ENCODE measurements at regions not wholly inside any gene's neighbourhood (a gene's known extent, or its start where the extent isn't known, plus 50 kb on each side); places are given as distances from the start of the nearest gene placed in this dataset.

- Histone ChIP-seq H3K4me1 (ENCODE audit: insufficient read depth, low read length) (no peaks in the 10 kb centered on the region), H3K9ac (ENCODE audit: low read length) (no peak overlapping the region), H3K4me3 (ENCODE audit: insufficient read depth, low read depth, low read length) (no peak overlapping the region), H3K36me3 (ENCODE audit: insufficient read depth, low read length) (no peaks in the 10 kb centered on the region), H3K27ac (ENCODE audit: low read depth, low read length) (no peak overlapping the region), H3K27me3 (ENCODE audit: insufficient read depth, low read length) (no peaks in the 10 kb centered on the region), H3K4me2 (ENCODE audit: low read length) (no peak overlapping the region), H4K20me1 (ENCODE audit: insufficient read depth, low read length) (no peaks in the 10 kb centered on the region), H3K79me2 (ENCODE audit: insufficient read depth, low read length) (no peaks in the 10 kb centered on the region), H2AFZ (ENCODE audit: low read depth, low read length) (no peak overlapping the region), H3K9me3 (ENCODE audit: insufficient read depth, low read depth, low read length) (no peaks in the 10 kb centered on the region)
- H3K9me3 Mint-ChIP-seq (ENCODE audit: unreplicated experiment), result no peaks in the 10 kb centered on the region
- no peak overlapping the region for H3K27ac Mint-ChIP-seq (ENCODE audit: unreplicated experiment)
- no peaks in the 10 kb centered on the region for H3K36me3 Mint-ChIP-seq (ENCODE audit: low read depth, unreplicated experiment)
- no peak for DNase-seq (ENCODE audit: low read depth)
- peaks cover 4% of the 10 kb centered on the region for H3K4me1 Mint-ChIP-seq (ENCODE audit: low read depth, unreplicated experiment)
- H3K4me3 Mint-ChIP-seq (ENCODE audit: unreplicated experiment), result no peak overlapping the region
- TF ChIP-seq EZH2 (IDR thresholded peaks at IDR 0.05; ENCODE audit: insufficient read depth, low read length) (no peak), CTCF (IDR thresholded peaks at IDR 0.05; ENCODE audit: insufficient read depth, low read depth, low read length) (no peak)
- FAIRE-seq, result no peak
- H3K27me3 Mint-ChIP-seq (ENCODE audit: low read depth, unreplicated experiment), result no peaks in the 10 kb centered on the region
Measured at GRCh38 chr9:7367726-7368125, 431.9 kb downstream of the DMAC1 start.

GRCh38 chr9:7366121-7366520 is 433.5 kb downstream of the DMAC1 start:
- Mint-ChIP-seq H3K4me3 (ENCODE audit: unreplicated experiment) (no peak overlapping the region), H3K27ac (ENCODE audit: unreplicated experiment) (no peak overlapping the region), H3K27me3 (ENCODE audit: low read depth, unreplicated experiment) (no peaks in the 10 kb centered on the region), H3K36me3 (ENCODE audit: low read depth, unreplicated experiment) (no peaks in the 10 kb centered on the region), H3K9me3 (ENCODE audit: unreplicated experiment) (no peaks in the 10 kb centered on the region), H3K4me1 (ENCODE audit: low read depth, unreplicated experiment) (peaks cover 4% of the 10 kb centered on the region)
- DNase-seq (ENCODE audit: low read depth) (no peak), FAIRE-seq (no peak)
- Histone ChIP-seq H3K36me3 (ENCODE audit: insufficient read depth, low read length) (no peaks in the 10 kb centered on the region), H3K4me1 (ENCODE audit: insufficient read depth, low read length) (no peaks in the 10 kb centered on the region), H3K4me2 (ENCODE audit: low read length) (no peak overlapping the region), H3K27ac (ENCODE audit: low read depth, low read length) (no peak overlapping the region), H3K4me3 (ENCODE audit: insufficient read depth, low read depth, low read length) (no peak overlapping the region), H2AFZ (ENCODE audit: low read depth, low read length) (no peak overlapping the region), H3K9ac (ENCODE audit: low read length) (no peak overlapping the region), H3K27me3 (ENCODE audit: insufficient read depth, low read length) (no peaks in the 10 kb centered on the region), H4K20me1 (ENCODE audit: insufficient read depth, low read length) (no peaks in the 10 kb centered on the region), H3K79me2 (ENCODE audit: insufficient read depth, low read length) (no peaks in the 10 kb centered on the region), H3K9me3 (ENCODE audit: insufficient read depth, low read depth, low read length) (no peaks in the 10 kb centered on the region)
- TF ChIP-seq CTCF (IDR thresholded peaks at IDR 0.05; ENCODE audit: insufficient read depth, low read depth, low read length) (no peak), EZH2 (IDR thresholded peaks at IDR 0.05; ENCODE audit: insufficient read depth, low read length) (no peak)

- no peaks in the 10 kb centered on the region for H3K27me3 Mint-ChIP-seq (ENCODE audit: low read depth, unreplicated experiment)
- Histone ChIP-seq H3K9me3 (ENCODE audit: insufficient read depth, low read depth, low read length) (no peaks in the 10 kb centered on the region), H3K4me2 (ENCODE audit: low read length) (no peak overlapping the region), H3K27me3 (ENCODE audit: insufficient read depth, low read length) (no peaks in the 10 kb centered on the region), H2AFZ (ENCODE audit: low read depth, low read length) (no peak overlapping the region), H3K27ac (ENCODE audit: low read depth, low read length) (no peak overlapping the region), H3K79me2 (ENCODE audit: insufficient read depth, low read length) (no peaks in the 10 kb centered on the region), H3K9ac (ENCODE audit: low read length) (no peak overlapping the region), H3K4me3 (ENCODE audit: insufficient read depth, low read depth, low read length) (no peak overlapping the region), H3K36me3 (ENCODE audit: insufficient read depth, low read length) (no peaks in the 10 kb centered on the region), H3K4me1 (ENCODE audit: insufficient read depth, low read length) (no peaks in the 10 kb centered on the region), H4K20me1 (ENCODE audit: insufficient read depth, low read length) (no peaks in the 10 kb centered on the region)
- TF ChIP-seq EZH2 (IDR thresholded peaks at IDR 0.05; ENCODE audit: insufficient read depth, low read length) (no peak), CTCF (IDR thresholded peaks at IDR 0.05; ENCODE audit: insufficient read depth, low read depth, low read length) (no peak)
- peaks cover 4% of the 10 kb centered on the region for H3K4me1 Mint-ChIP-seq (ENCODE audit: low read depth, unreplicated experiment)
- no peak for FAIRE-seq
- H3K27ac Mint-ChIP-seq (ENCODE audit: unreplicated experiment), result no peak overlapping the region
- H3K9me3 Mint-ChIP-seq (ENCODE audit: unreplicated experiment), result no peaks in the 10 kb centered on the region
- DNase-seq (ENCODE audit: low read depth), result no peak
- H3K4me3 Mint-ChIP-seq (ENCODE audit: unreplicated experiment), result no peak overlapping the region
- no peaks in the 10 kb centered on the region for H3K36me3 Mint-ChIP-seq (ENCODE audit: low read depth, unreplicated experiment)
Measured at GRCh38 chr9:7363777-7364477, 435.7 kb downstream of the DMAC1 start.

All from astrocyte (in vitro differentiated cells and primary cell).